ENCODE measurements at regions not wholly inside any gene's neighbourhood (a gene's known extent, or its start where the extent isn't known, plus 50 kb on each side); places are given as distances from the start of the nearest gene placed in this dataset.

DNA sequence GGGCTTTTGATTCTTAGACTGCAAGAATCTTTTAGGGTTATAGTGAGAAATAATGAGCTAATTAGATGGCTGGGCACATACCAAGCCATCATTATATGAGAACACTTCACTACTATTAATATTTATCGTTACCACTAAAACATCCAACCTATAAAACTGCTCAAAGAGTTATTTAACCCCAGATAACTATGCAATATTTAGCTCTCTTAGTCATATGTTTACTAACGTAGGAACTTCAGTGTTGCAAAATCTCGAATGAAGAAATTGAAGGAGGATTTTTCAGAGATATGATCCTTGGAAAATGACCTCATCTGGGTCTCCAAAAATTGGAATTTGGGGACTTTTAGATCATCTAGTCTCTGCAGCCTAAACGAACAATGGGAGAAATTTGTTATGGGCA, 265.0 kb upstream of the RPS6KA3 start:
- TF ChIP-seq L3MBTL2 (conservative IDR thresholded peaks at IDR 0.05): no peak
- no peak for DNase-seq (ENCODE audit: extremely low spot score)
- ChIA-PET CTCF (interaction anchor here (0.5 to 1.1 kb wide), 3 partner anchors 68 to 949 kb away, joined by 3 to 4 read pairs (median 3); no protein-coding TSS in a partner anchor), POLR2A (no interaction called here)

DNA sequence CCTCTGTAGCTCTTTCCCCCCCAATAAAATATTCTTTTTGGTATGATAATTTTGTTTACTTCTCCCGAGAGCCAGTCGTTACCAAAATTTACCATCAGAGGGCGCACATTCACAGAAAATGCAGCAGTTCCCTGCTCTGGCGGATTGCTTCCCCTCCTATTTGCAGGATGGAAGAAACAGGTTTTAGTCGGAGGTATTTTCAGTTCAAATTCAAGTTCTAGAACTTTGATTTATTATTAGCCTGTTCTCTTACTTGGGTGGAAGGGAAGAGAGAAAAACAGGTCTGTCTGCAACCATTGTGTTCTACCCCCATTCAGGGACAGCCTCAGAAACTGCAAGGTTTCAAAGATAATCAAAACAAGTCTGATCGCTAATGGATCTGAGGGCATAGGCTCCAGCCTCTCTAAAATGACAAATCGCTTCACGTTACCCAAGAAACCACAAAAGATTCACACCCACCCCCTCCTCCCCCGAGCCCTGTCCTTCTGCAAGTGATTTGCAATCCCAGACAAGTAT, 263.8 kb upstream of the RPS6KA3 start:
- ChIA-PET POLR2A (interaction anchor here (0.6 kb wide), 1 partner anchor 453 kb away, joined by 3 read pairs; no protein-coding TSS in a partner anchor), CTCF (interaction anchor here (0.6 to 2.0 kb wide), 8 partner anchors 9 to 1195 kb away, joined by 3 to 9 read pairs (median 3); no protein-coding TSS in a partner anchor)
- DNase-seq (ENCODE audit: extremely low spot score): peak; percentile 62
- TF ChIP-seq SP1 (IDR thresholded peaks at IDR 0.05) (no peak), LEF1 (IDR thresholded peaks at IDR 0.05; ENCODE audit: borderline replicate concordance) (no peak), SUZ12 (IDR thresholded peaks at IDR 0.05) (no peak), CTBP1 (IDR thresholded peaks at IDR 0.05; ENCODE audit: borderline replicate concordance) (no peak), ARNT (IDR thresholded peaks at IDR 0.05) (no peak), NFRKB (IDR thresholded peaks at IDR 0.05) (no peak), TARDBP (IDR thresholded peaks at IDR 0.05) (no peak), FOXK2 (IDR thresholded peaks at IDR 0.05) (no peak), FOXA1 (IDR thresholded peaks at IDR 0.05) (no peak), BHLHE40 (IDR thresholded peaks at IDR 0.05; ENCODE audit: borderline replicate concordance) (no peak), L3MBTL2 (conservative IDR thresholded peaks at IDR 0.05) (no peak), ELF4 (IDR thresholded peaks at IDR 0.05) (no peak), HDGF (IDR thresholded peaks at IDR 0.05; ENCODE audit: borderline replicate concordance) (no peak), ZNF384 (IDR thresholded peaks at IDR 0.05) (no peak), FOXM1 (IDR thresholded peaks at IDR 0.05; ENCODE audit: borderline replicate concordance) (no peak)
- TF ChIP-seq, protein P1, sequence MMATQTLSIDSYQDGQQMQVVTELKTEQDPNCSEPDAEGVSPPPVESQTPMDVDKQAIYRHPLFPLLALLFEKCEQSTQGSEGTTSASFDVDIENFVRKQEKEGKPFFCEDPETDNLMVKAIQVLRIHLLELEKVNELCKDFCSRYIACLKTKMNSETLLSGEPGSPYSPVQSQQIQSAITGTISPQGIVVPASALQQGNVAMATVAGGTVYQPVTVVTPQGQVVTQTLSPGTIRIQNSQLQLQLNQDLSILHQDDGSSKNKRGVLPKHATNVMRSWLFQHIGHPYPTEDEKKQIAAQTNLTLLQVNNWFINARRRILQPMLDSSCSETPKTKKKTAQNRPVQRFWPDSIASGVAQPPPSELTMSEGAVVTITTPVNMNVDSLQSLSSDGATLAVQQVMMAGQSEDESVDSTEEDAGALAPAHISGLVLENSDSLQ (IDR thresholded peaks at IDR 0.05): no peak

DNA sequence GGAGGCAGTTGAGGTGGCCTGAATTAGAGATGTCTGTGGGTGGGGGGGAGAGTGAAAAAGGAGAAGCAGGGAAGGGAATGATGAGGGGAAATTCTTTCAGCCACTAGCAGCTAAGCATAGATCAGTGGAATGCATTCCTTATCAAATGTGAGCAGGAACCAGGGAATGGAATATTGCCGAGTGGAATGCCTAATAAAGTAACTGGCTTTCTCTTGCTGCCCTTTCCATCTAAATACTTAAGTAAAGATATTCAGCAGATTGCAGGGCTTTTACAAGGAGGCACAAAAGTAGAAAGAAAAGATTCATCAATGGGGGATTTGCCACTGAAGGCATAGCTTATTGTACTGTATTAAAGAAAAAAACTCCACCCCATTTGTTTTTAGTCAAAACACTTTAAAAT, 263.0 kb upstream of the RPS6KA3 start:
- ChIA-PET POLR2A (no interaction called here), CTCF (interaction anchor here (0.6 to 2.0 kb wide), 8 partner anchors 9 to 1196 kb away, joined by 3 to 9 read pairs (median 3); no protein-coding TSS in a partner anchor)
- no peak for DNase-seq (ENCODE audit: extremely low spot score)
- TF ChIP-seq CTBP1 (IDR thresholded peaks at IDR 0.05; ENCODE audit: borderline replicate concordance) (no peak), FOXK2 (IDR thresholded peaks at IDR 0.05) (no peak), SUZ12 (IDR thresholded peaks at IDR 0.05) (no peak), ELF4 (IDR thresholded peaks at IDR 0.05) (no peak), FOXA1 (IDR thresholded peaks at IDR 0.05) (no peak), TARDBP (IDR thresholded peaks at IDR 0.05) (no peak), FOXM1 (IDR thresholded peaks at IDR 0.05; ENCODE audit: borderline replicate concordance) (no peak), HDGF (IDR thresholded peaks at IDR 0.05; ENCODE audit: borderline replicate concordance) (no peak), NFRKB (IDR thresholded peaks at IDR 0.05) (no peak), BHLHE40 (IDR thresholded peaks at IDR 0.05; ENCODE audit: borderline replicate concordance) (no peak), LEF1 (IDR thresholded peaks at IDR 0.05; ENCODE audit: borderline replicate concordance) (no peak), ARNT (IDR thresholded peaks at IDR 0.05) (no peak), ZNF384 (IDR thresholded peaks at IDR 0.05) (no peak), L3MBTL2 (conservative IDR thresholded peaks at IDR 0.05) (no peak), SP1 (IDR thresholded peaks at IDR 0.05) (no peak)
- TF ChIP-seq, protein P1 (IDR thresholded peaks at IDR 0.05): no peak

DNA sequence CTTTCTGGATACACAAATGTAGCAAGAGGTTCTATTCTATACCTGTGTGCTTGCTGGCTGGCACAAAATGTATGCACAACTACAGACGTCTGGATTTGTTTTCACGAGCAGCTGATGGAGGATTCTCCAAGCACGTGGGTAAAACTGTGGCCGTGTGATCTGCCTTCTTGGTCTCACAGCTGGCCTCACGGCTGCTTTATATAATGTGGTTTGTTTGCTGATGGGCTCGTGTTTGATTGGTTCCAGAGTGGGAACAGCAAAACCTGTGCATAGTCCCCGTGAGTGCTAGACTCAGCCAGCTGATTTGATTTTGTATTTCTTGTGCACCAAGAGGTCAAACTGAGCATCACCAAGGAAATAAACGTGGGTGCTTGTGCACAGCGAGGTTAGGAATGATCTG, 262.6 kb upstream of the RPS6KA3 start:
- CTCF ChIA-PET: interaction anchor here (1.2 to 2.0 kb wide), 3 partner anchors 10 to 1196 kb away, joined by 3 to 7 read pairs (median 4); no protein-coding TSS in a partner anchor
- no peak for TF ChIP-seq ELF4 (IDR thresholded peaks at IDR 0.05)
- TF ChIP-seq CTBP1 (IDR thresholded peaks at IDR 0.05; ENCODE audit: borderline replicate concordance): no peak
- TF ChIP-seq FOXK2 (IDR thresholded peaks at IDR 0.05): no peak
- no peak for TF ChIP-seq FOXA1 (IDR thresholded peaks at IDR 0.05)
- TF ChIP-seq L3MBTL2 (conservative IDR thresholded peaks at IDR 0.05): no peak
- no peak for TF ChIP-seq HDGF (IDR thresholded peaks at IDR 0.05; ENCODE audit: borderline replicate concordance)
- DNase-seq (ENCODE audit: extremely low spot score): no peak
- POLR2A ChIA-PET: no interaction called here

DNA sequence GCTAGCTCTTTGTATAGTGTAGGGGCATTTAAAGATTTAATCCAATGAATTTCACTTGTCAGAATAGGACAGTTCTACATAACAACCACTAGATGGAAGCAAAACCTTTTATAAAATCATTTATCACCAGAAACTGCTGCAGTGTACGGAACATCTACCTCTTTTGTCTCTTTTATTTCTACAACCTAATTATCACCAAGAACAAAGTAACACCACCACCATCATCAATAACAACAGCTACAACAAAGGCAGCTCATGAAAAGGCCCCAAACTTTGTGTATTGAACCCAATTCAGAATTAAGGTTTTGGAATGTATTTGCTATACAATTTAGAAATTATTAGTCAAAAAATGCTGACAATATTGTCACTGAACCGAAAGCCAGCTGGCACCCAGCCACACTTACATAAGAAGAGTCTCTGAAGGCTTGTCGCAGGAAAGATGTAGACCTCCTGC, 260.9 kb upstream of the RPS6KA3 start:
- peak; percentile 23 for DNase-seq (ENCODE audit: extremely low spot score)
- CTCF ChIA-PET: interaction anchor here (0.6 to 1.7 kb wide), 3 partner anchors 29 to 1087 kb away, joined by 3 to 5 read pairs (median 3); no protein-coding TSS in a partner anchor
- POLR2A ChIA-PET: no interaction called here
- TF ChIP-seq FOXA1 (IDR thresholded peaks at IDR 0.05) (no peak), FOXK2 (IDR thresholded peaks at IDR 0.05) (no peak), NFRKB (IDR thresholded peaks at IDR 0.05) (no peak), FOXM1 (IDR thresholded peaks at IDR 0.05; ENCODE audit: borderline replicate concordance) (no peak), LEF1 (IDR thresholded peaks at IDR 0.05; ENCODE audit: borderline replicate concordance) (no peak), CTBP1 (IDR thresholded peaks at IDR 0.05; ENCODE audit: borderline replicate concordance) (no peak)
- TF ChIP-seq, protein P1 (IDR thresholded peaks at IDR 0.05): no peak

DNA sequence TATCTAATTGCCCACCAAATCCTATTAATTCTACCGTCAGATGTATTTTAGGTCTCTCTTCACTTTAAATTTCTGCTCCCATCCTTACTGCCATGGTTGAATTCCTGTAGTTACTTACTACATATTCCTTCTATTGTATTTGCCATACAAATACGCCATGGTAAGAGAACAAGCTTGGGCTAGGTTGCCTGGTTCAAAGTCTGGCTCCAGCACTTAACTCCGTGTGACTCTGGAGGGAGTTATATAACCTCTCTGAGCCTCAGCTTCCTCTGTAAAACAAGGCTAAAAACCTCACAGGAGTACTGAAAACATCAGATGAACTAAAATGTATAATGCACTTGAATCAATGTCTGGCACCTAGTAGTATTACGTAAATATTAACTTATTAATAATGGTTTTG, 260.3 kb upstream of the RPS6KA3 start:
- ChIA-PET CTCF (interaction anchor here (0.6 to 1.7 kb wide), 3 partner anchors 28 to 1437 kb away, joined by 3 to 5 read pairs (median 4); no protein-coding TSS in a partner anchor), POLR2A (no interaction called here)
- DNase-seq (ENCODE audit: extremely low spot score): no peak
- TF ChIP-seq ARNT (IDR thresholded peaks at IDR 0.05) (no peak), NFRKB (IDR thresholded peaks at IDR 0.05) (no peak), HDGF (IDR thresholded peaks at IDR 0.05; ENCODE audit: borderline replicate concordance) (no peak), TARDBP (IDR thresholded peaks at IDR 0.05) (no peak), BHLHE40 (IDR thresholded peaks at IDR 0.05; ENCODE audit: borderline replicate concordance) (no peak), SP1 (IDR thresholded peaks at IDR 0.05) (no peak), ELF4 (IDR thresholded peaks at IDR 0.05) (no peak), SUZ12 (IDR thresholded peaks at IDR 0.05) (no peak)
- TF ChIP-seq, protein P1 (IDR thresholded peaks at IDR 0.05): no peak
